ENCODE measurements at regions not wholly inside any gene's neighbourhood (a gene's known extent, or its start where the extent isn't known, plus 50 kb on each side); places are given as distances from the start of the nearest gene placed in this dataset.

- no peak for TF ChIP-seq CTCF (IDR thresholded peaks at IDR 0.05)
- TF ChIP-seq POLR2AphosphoS5 (IDR thresholded peaks at IDR 0.05; ENCODE audit: low read depth, low read length): no peak
- no peak for TF ChIP-seq REST (IDR thresholded peaks at IDR 0.05; ENCODE audit: insufficient read depth in 1 of 2, low read depth in 2 of 2, low read length in 1 of 2)
Measured at GRCh38 chr5:156245895-156246294, 81.1 kb upstream of the SGCD start.
